BLaER1 treated with 17β-estradiol and CSF1 and Interleukin-3, amounts not matched to agents 10 nM and 100 nM (cell line): ENCODE measurements at regions not wholly inside any gene's neighbourhood (a gene's known extent, or its start where the extent isn't known, plus 50 kb on each side); places are given as distances from the start of the nearest gene placed in this dataset.

Experiments used
- H3K27ac ChIP-seq, 11 experiments: shearing (Covaris generic); formaldehyde crosslinking; 2 replicates each; pipeline ENCODE4 v1.8.1; 2022
- H3K27me3 ChIP-seq, 11 experiments: shearing (Covaris generic); formaldehyde crosslinking; 2 replicates each; pipeline ENCODE4 v1.8.1; 2022
- H3K36me3 ChIP-seq, 11 experiments: shearing (Covaris generic); formaldehyde crosslinking; 2 replicates each; pipeline ENCODE4 v1.8.1; 2022
- H3K4me1 ChIP-seq, 10 experiments: shearing (Covaris generic); formaldehyde crosslinking; 2 replicates each; pipeline ENCODE4 v1.8.1; 2022
- H3K4me2 ChIP-seq, 11 experiments: shearing (Covaris generic); formaldehyde crosslinking; 2 replicates each; pipeline ENCODE4 v1.8.1; 2022
- H3K4me3 ChIP-seq, 10 experiments: shearing (Covaris generic); formaldehyde crosslinking; 2 replicates each; pipeline ENCODE4 v1.8.1; 2022
- H3K9ac ChIP-seq, 11 experiments: shearing (Covaris generic); formaldehyde crosslinking; 2 replicates each; pipeline ENCODE4 v1.8.1; 2022
- H3K9me3 ChIP-seq, 11 experiments: shearing (Covaris generic); formaldehyde crosslinking; replicated peaks in 1 of 11; 2 replicates each; pipeline ENCODE4 v1.8.1; 2022
- H4K20me1 ChIP-seq, 11 experiments: shearing (Covaris generic); formaldehyde crosslinking; 2 replicates each; pipeline ENCODE4 v1.8.1; 2022
- Cebpa-rat ChIP-seq, 11 experiments: shearing (Covaris generic); IDR thresholded peaks; 2 replicates each; pipeline ENCODE4 v1.8.1; 2022

DNA sequence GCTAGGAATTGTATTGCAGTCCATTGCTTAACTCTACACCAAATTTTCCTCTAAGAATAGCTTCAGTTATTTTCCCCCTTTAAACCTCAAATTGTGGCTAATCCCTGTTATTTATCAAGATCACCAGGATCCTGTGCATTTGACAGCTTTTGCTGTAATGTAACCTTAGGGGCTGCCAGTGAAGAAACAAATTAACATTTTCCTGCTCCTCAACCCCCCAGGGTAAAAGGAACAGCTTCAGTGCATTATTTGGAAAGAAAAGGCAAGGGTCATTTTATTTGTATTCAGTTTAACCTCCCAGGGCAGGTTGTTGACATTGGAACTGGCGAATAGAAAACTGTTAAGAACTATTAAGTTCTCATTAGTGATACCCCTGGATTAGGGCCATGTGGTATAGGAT, 57.0 kb downstream of the PCDH20 start:
- H3K4me2 ChIP-seq, result no peak overlapping the region
- no peaks in the 10 kb centered on the region for H3K27me3 ChIP-seq
- H3K4me3 ChIP-seq, result no peak overlapping the region
- no peak overlapping the region for H3K27ac ChIP-seq
- no peak overlapping the region for H3K9ac ChIP-seq
- H3K36me3 ChIP-seq, result no peaks in the 10 kb centered on the region
- H3K9me3 ChIP-seq, result peaks cover 0 to 8% (median 0%) of the 10 kb centered on the region in 11 experiments; a peak in 2 of 22 replicates
- TF ChIP-seq Cebpa-rat (IDR thresholded peaks at IDR 0.05), result no peak
- no peaks in the 10 kb centered on the region for H4K20me1 ChIP-seq
- H3K4me1 ChIP-seq, result no peaks in the 10 kb centered on the region

DNA sequence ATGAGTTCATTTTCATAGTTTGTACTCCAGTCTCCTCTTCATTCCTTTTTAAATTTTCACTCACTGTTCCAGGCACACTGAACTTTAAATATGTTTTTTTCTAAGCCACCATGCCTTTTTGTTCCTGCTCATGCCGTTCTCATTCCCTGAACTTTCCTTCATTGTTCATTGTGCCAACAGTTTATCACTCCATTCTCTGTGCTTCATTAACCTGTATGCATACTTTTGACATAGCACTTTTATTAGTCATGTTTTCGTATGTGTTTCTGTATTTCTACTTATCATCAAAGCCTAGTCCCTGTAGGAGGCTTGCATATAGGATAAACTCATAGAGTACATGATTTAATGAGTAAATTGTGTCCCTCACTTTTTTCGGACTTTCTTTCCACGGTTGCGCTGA, 65.3 kb downstream of the PCDH20 start:
- H3K27me3 ChIP-seq, result no peaks in the 10 kb centered on the region
- peaks cover 0 to 8% (median 0%) of the 10 kb centered on the region in 11 experiments; a peak in 1 of 22 replicates for H3K9me3 ChIP-seq
- H3K4me1 ChIP-seq, result peaks cover 0 to 9% (median 0%) of the 10 kb centered on the region in 10 experiments; a peak in 2 of 20 replicates
- no peak overlapping the region for H3K9ac ChIP-seq
- H3K27ac ChIP-seq, result no peak overlapping the region
- no peak overlapping the region for H3K4me3 ChIP-seq
- no peaks in the 10 kb centered on the region for H3K36me3 ChIP-seq
- no peak for TF ChIP-seq Cebpa-rat (IDR thresholded peaks at IDR 0.05)
- no peaks in the 10 kb centered on the region for H4K20me1 ChIP-seq
- H3K4me2 ChIP-seq, result no peak overlapping the region

DNA sequence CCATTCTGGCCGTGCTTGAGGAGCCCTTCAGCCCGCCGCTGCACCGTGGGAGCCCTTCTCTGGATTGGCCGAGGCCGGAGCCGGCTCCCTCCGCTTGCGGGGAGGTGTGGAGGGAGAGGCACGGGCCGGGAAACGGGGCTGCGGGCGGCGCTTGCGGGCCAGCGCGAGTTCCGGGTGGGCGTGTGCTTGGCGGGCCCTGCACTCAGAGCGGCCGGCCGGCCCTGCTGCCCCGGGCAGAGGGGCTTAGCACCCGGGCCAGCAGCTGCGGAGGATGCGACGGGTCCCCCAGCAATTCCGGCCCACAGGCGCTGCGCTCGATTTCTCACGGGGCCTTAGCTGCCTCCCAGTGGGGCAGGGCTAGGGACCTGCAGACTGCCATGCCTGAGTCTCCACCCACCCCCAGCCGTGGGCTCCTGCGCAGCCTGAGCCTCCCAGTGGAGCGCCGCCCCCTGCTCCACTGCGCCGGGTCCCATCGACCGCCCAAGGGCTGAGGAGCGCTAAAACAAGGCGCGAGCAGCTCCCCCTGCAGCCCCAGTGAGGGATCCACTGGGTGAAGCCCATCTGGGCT, 76.5 kb downstream of the PCDH20 start:
- H3K27ac ChIP-seq, result no peak overlapping the region
- no peaks in the 10 kb centered on the region for H3K27me3 ChIP-seq
- TF ChIP-seq Cebpa-rat (IDR thresholded peaks at IDR 0.05), result no peak

DNA sequence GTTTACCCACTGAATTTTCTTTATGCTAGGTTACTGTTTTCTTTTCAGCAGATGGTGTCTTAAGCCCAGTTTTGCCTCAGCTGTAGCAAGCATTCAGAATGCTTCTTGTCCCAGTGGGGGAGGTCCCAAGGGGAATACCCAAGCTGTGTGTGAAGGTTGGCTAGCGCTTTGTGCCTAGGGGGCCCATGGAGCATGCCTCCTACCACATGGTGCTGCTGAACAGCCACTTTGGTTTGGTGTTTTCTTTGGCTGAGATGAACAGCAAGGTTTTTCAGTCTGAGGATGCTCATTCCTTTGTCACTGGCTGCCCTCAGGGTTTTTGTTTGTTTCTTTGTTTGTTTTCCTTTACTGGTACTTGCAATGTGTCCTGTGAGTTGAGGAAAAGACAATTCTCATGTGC, 99.0 kb downstream of the PCDH20 start:
- no peaks in the 10 kb centered on the region for H3K27me3 ChIP-seq
- no peak for TF ChIP-seq Cebpa-rat (IDR thresholded peaks at IDR 0.05)
- no peaks in the 10 kb centered on the region for H4K20me1 ChIP-seq
- H3K4me3 ChIP-seq, result no peak overlapping the region
- H3K9ac ChIP-seq, result no peak overlapping the region
- H3K9me3 ChIP-seq, result no peaks in the 10 kb centered on the region
- no peaks in the 10 kb centered on the region for H3K36me3 ChIP-seq
- H3K4me1 ChIP-seq, result 0 out of 20 replicates have a peak, but pooled peaks cover 0 to 3% (median 0%) of the 10 kb centered on the region in 10 experiments
- no peak overlapping the region; a peak in 1 of 22 replicates for H3K4me2 ChIP-seq
- H3K27ac ChIP-seq, result no peak overlapping the region

More for the DNA sequence above, 76.5 kb downstream of the PCDH20 start:
- Histone ChIP-seq H3K36me3 (no peaks in the 10 kb centered on the region), H3K9ac (no peak overlapping the region), H3K4me2 (no peak overlapping the region), H3K4me1 (no peaks in the 10 kb centered on the region), H3K4me3 (no peak overlapping the region), H4K20me1 (no peaks in the 10 kb centered on the region), H3K9me3 (peaks cover 9 to 18% (median 15%) of the 10 kb centered on the region in 11 experiments)

DNA sequence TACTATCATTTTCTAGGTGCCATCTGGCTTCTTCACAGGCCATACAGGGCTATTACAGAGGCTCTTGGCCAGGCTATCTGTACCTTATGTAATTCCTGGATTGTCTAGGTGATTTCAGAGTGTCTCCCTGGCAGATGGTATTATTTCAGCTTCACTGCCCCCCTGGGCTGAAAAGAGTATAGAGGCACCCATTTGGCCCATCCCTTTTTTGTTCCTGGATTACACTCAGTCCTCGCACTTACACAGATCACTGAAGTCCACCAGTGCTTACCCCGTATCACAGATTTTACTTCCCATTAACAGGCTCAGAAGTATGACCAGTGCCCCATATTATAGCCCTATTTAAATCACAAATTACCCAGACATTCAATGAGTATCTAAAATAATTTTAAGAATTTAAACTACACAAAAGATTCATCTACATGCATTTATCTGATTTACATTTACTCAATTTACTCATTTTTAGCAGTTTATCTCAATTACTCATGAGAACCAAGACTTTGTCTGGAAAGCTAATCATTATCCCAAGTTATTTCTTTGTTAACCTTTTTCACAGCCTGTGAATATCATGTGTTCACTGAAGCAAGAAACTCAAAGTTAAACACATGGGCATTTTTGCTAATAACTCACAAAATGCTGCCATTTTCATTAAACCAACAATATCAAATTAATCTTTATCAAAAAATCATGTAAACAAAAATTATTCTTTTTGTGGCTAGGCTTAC, 121.0 kb downstream of the PCDH20 start:
- no peaks in the 10 kb centered on the region for H3K36me3 ChIP-seq
- H3K9me3 ChIP-seq, result peaks cover 1 to 6% (median 4%) of the 10 kb centered on the region in 11 experiments; a peak in 11 of 22 replicates
- no peak overlapping the region for H3K4me3 ChIP-seq
- no peak overlapping the region for H3K27ac ChIP-seq
- no peak overlapping the region for H3K4me2 ChIP-seq
- H3K4me1 ChIP-seq, result no peaks in the 10 kb centered on the region
- H3K9ac ChIP-seq, result no peak overlapping the region
- H4K20me1 ChIP-seq, result no peaks in the 10 kb centered on the region
- no peaks in the 10 kb centered on the region for H3K27me3 ChIP-seq
- no peak for TF ChIP-seq Cebpa-rat (IDR thresholded peaks at IDR 0.05)

DNA sequence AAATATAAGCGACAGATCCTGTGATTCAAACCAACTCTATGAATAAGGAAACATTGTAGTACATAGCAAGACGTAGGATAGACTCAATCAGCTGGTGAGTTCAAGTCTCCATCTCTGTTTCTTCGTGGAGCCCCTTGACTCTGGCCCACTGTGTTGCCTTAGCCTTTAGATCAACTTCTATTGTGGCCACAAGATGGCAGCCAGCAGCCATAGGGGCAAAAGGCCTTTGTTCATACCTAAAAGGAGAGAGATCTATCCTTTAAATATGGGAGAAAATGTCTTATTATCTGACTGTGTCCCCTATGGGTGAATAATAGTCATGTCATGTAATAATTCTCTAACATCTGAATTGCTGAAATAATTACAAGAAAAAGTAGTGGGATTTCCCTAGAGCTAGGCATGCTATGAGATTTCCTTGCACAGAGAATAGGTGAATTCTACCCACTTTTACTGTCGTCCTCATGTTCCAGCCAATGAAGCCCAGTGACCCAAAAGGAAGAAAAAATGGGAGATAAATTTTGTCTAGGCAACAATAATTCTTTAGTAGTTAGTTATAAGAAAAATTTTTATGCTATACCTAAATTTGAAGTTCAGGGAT, 129.4 kb downstream of the PCDH20 start:
- no peaks in the 10 kb centered on the region for H4K20me1 ChIP-seq
- no peaks in the 10 kb centered on the region for H3K4me1 ChIP-seq
- H3K27me3 ChIP-seq, result no peaks in the 10 kb centered on the region
- no peak for TF ChIP-seq Cebpa-rat (IDR thresholded peaks at IDR 0.05)
- H3K9me3 ChIP-seq, result no peaks in the 10 kb centered on the region
- H3K4me3 ChIP-seq, result no peak overlapping the region
- H3K4me2 ChIP-seq, result no peak overlapping the region
- no peaks in the 10 kb centered on the region for H3K36me3 ChIP-seq
- H3K9ac ChIP-seq, result no peak overlapping the region
- no peak overlapping the region for H3K27ac ChIP-seq

- no peaks in the 10 kb centered on the region for H4K20me1 ChIP-seq
- H3K4me3 ChIP-seq, result no peak overlapping the region
- H3K9me3 ChIP-seq, result no peaks in the 10 kb centered on the region
- H3K4me1 ChIP-seq, result no peaks in the 10 kb centered on the region
- H3K9ac ChIP-seq, result no peak overlapping the region
- no peak overlapping the region for H3K27ac ChIP-seq
- H3K27me3 ChIP-seq, result no peaks in the 10 kb centered on the region
- no peaks in the 10 kb centered on the region for H3K36me3 ChIP-seq
- no peak for TF ChIP-seq Cebpa-rat (IDR thresholded peaks at IDR 0.05)
- H3K4me2 ChIP-seq, result no peak overlapping the region
Observed at GRCh38 chr13:61277586-61278276, 137.9 kb downstream of the PCDH20 start.

GRCh38 chr13:61277088-61277487, 138.6 kb downstream of the PCDH20 start:
- no peaks in the 10 kb centered on the region for H3K9me3 ChIP-seq
- no peak overlapping the region for H3K4me2 ChIP-seq
- no peaks in the 10 kb centered on the region for H4K20me1 ChIP-seq
- H3K4me1 ChIP-seq, result no peaks in the 10 kb centered on the region
- no peaks in the 10 kb centered on the region for H3K27me3 ChIP-seq
- no peak overlapping the region for H3K27ac ChIP-seq
- no peak for TF ChIP-seq Cebpa-rat (IDR thresholded peaks at IDR 0.05)
- no peaks in the 10 kb centered on the region for H3K36me3 ChIP-seq
- no peak overlapping the region for H3K4me3 ChIP-seq
- no peak overlapping the region for H3K9ac ChIP-seq

DNA sequence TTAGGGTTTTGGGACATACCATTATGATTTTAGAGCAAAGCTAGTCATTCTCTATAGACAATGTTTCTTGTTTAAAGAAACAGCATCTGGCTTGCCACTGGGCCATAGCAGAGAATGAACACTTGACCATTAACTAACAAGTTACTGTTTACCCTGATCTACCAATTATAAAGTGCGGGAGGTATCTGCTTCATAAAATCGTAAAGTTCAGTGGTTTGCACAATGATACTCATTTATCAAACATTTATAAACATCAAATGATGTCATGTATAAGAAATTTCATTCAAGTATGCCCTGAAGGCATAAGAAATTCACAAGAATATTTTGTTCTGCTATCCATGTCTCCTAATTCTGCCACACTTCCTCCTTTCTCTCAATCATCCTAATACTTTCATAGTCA, 139.2 kb downstream of the PCDH20 start:
- Histone ChIP-seq H4K20me1 (no peaks in the 10 kb centered on the region), H3K27me3 (no peaks in the 10 kb centered on the region), H3K9ac (no peak overlapping the region), H3K9me3 (no peaks in the 10 kb centered on the region), H3K27ac (no peak overlapping the region), H3K4me1 (no peaks in the 10 kb centered on the region), H3K4me2 (no peak overlapping the region), H3K4me3 (no peak overlapping the region), H3K36me3 (no peaks in the 10 kb centered on the region)
- TF ChIP-seq Cebpa-rat (IDR thresholded peaks at IDR 0.05), result no peak
